ENCODE measurements at regions not wholly inside any gene's neighbourhood (a gene's known extent, or its start where the extent isn't known, plus 50 kb on each side); places are given as distances from the start of the nearest gene placed in this dataset.
A peak's percentile ranks its signal among the peaks of the same experiment; 100 is the strongest.

- Histone ChIP-seq H3K79me1 (ENCODE audit: low read depth, low read length) (no peaks in the 10 kb centered on the region), H3K4ac (ENCODE audit: low read length) (no peak overlapping the region), H2BK120ac (ENCODE audit: low read depth, low read length) (no peak overlapping the region), H3K4me3 (ENCODE audit: low read length in 2 of 2) (no peak overlapping the region), H3K14ac (ENCODE audit: low read length) (no peak overlapping the region), H2BK15ac (ENCODE audit: low read length) (no peak overlapping the region), H3K23ac (ENCODE audit: low read depth, low read length, poor library complexity) (no peak overlapping the region), H3K4me1 (ENCODE audit: control insufficient read depth in 2 of 2, insufficient read depth in 1 of 2, low read depth in 1 of 2, low read length in 2 of 2) (no peaks in the 10 kb centered on the region), H3K27ac (replicated peaks; ENCODE audit: low read length) (no peak overlapping the region), H3K27me3 (ENCODE audit: control insufficient read depth in 3 of 3, insufficient read depth in 3 of 3, low read depth in 1 of 3, low read length in 3 of 3) (no peaks in the 10 kb centered on the region), H2AFZ (ENCODE audit: low read length) (no peak overlapping the region), H2AK5ac (ENCODE audit: low read depth, low read length) (no peak overlapping the region), H3K9ac (ENCODE audit: low read depth, low read length, poor library complexity) (no peak overlapping the region), H3K36me3 (replicated peaks in 1 of 2; ENCODE audit: control insufficient read depth in 2 of 2, insufficient read depth in 2 of 2, low read length in 2 of 2) (no peaks in the 10 kb centered on the region), H4K8ac (ENCODE audit: low read depth, low read length) (no peak overlapping the region), H3K9me3 (replicated peaks in 1 of 2; ENCODE audit: control insufficient read depth in 2 of 2, insufficient read depth in 1 of 2, low read depth in 1 of 2, low read length in 2 of 2) (no peaks in the 10 kb centered on the region), H3K4me2 (ENCODE audit: insufficient read depth, low read length, poor library complexity, severe bottlenecking) (no peak overlapping the region), H2BK5ac (ENCODE audit: low read length) (no peak overlapping the region), H4K91ac (ENCODE audit: low read depth, low read length, poor library complexity) (no peak overlapping the region), H2BK12ac (ENCODE audit: low read length) (no peak overlapping the region), H3K18ac (ENCODE audit: low read length) (no peak overlapping the region)
- no peak for DNase-seq (ENCODE audit: low spot score)
- no CpG with 5 or more reads among the region's 2 CpGs for WGBS, 2 donors (ENCODE audit: extremely low coverage in 2 of 2, insufficient read length in 2 of 2, insufficient replicate concordance in 1 of 2)
Observed at GRCh38 chr3:94323596-94323995, 260.7 kb downstream of the NSUN3 start.

DNA sequence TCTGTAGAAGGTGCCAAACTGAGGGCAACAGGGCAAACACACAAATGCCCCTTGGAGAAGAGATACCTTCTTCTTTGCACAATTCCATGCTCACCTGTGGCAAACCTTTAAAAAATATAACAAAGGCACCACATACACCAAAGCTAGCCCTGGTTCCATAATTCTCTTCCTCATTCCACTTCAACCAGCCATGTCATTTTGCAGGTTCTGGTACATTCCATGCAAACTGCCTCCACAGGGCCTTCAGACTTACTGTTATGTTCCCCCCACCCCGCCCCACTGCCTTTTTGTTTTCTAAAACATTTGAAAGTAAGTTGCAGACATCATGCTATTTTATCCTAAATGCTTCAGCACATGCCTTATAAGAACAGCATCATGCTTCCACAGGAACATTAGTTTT, 269.0 kb downstream of the NSUN3 start:
- Histone ChIP-seq H3K27me3 (ENCODE audit: control insufficient read depth in 3 of 3, insufficient read depth in 3 of 3, low read depth in 1 of 3, low read length in 3 of 3) (no peaks in the 10 kb centered on the region), H2BK12ac (ENCODE audit: low read length) (no peak overlapping the region), H3K4ac (ENCODE audit: low read length) (no peak overlapping the region), H3K4me3 (ENCODE audit: low read length in 2 of 2) (no peak overlapping the region), H4K91ac (ENCODE audit: low read depth, low read length, poor library complexity) (no peak overlapping the region), H3K14ac (ENCODE audit: low read length) (no peak overlapping the region), H2BK120ac (ENCODE audit: low read depth, low read length) (no peak overlapping the region), H3K79me1 (ENCODE audit: low read depth, low read length) (no peaks in the 10 kb centered on the region), H3K4me2 (ENCODE audit: insufficient read depth, low read length, poor library complexity, severe bottlenecking) (no peak overlapping the region), H3K36me3 (replicated peaks in 1 of 2; ENCODE audit: control insufficient read depth in 2 of 2, insufficient read depth in 2 of 2, low read length in 2 of 2) (no peaks in the 10 kb centered on the region), H3K4me1 (ENCODE audit: control insufficient read depth in 2 of 2, insufficient read depth in 1 of 2, low read depth in 1 of 2, low read length in 2 of 2) (no peaks in the 10 kb centered on the region), H4K8ac (ENCODE audit: low read depth, low read length) (no peak overlapping the region), H3K23ac (ENCODE audit: low read depth, low read length, poor library complexity) (no peak overlapping the region), H2BK15ac (ENCODE audit: low read length) (no peak overlapping the region), H2AK5ac (ENCODE audit: low read depth, low read length) (no peak overlapping the region), H2BK5ac (ENCODE audit: low read length) (no peak overlapping the region), H3K18ac (ENCODE audit: low read length) (no peak overlapping the region), H3K9ac (ENCODE audit: low read depth, low read length, poor library complexity) (no peak overlapping the region), H3K9me3 (replicated peaks in 1 of 2; ENCODE audit: control insufficient read depth in 2 of 2, insufficient read depth in 1 of 2, low read depth in 1 of 2, low read length in 2 of 2) (no peaks in the 10 kb centered on the region), H2AFZ (ENCODE audit: low read length) (no peak overlapping the region), H3K27ac (replicated peaks; ENCODE audit: low read length) (no peak overlapping the region)
- no peak for DNase-seq (ENCODE audit: low spot score)
- no CpG with 5 or more reads among the region's 1 CpG for WGBS, 2 donors (ENCODE audit: extremely low coverage in 2 of 2, insufficient read length in 2 of 2, insufficient replicate concordance in 1 of 2)

DNA sequence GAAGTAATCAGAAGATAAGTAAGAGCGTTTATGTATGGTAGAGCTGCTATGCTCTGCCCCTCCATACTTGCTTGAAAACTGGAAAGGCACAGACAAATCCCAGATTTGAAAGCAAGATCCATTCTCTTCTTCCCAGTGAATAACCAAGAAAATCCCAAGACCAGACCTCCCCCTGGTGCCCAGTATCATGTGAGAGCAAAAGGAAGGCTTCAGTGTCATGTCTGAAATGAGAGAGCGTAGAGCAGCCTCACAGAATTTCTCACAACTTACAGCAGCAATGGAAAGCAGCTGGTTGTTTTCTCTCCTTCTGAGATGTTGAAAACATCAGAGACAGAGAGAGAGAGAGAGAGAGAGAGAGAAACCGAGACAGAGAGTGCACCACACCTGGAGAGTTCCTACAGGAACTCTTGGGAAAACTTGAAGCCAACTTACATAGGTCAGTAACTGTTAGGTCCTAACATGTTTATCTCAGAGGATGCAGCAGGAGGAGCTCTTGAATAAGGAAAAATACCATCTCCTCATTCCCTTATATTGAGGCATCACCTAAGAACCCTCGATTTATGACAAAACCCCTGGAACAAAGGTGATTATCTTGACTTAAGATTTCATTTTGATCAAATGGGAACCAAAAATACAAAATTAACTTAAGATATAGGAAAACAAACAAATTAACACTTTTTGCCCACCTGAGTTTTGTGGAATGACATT, 273.3 kb downstream of the NSUN3 start:
- WGBS, 2 donors (ENCODE audit: extremely low coverage in 2 of 2, insufficient read length in 2 of 2, insufficient replicate concordance in 1 of 2), result no CpG with 5 or more reads among the region's 4 CpGs
- no peak overlapping the region for H2AFZ ChIP-seq (ENCODE audit: low read length)
- peak; percentile 43 for DNase-seq (ENCODE audit: low spot score)

GRCh38 chr3:94345101-94345500, 282.2 kb downstream of the NSUN3 start:
- no peaks in the 10 kb centered on the region for H3K4me1 ChIP-seq (ENCODE audit: control insufficient read depth in 2 of 2, insufficient read depth in 1 of 2, low read depth in 1 of 2, low read length in 2 of 2)
- H3K9me3 ChIP-seq (replicated peaks in 1 of 2; ENCODE audit: control insufficient read depth in 2 of 2, insufficient read depth in 1 of 2, low read depth in 1 of 2, low read length in 2 of 2), result peaks cover 0 to 2% of the 10 kb centered on the region in 2 donors
- no peak overlapping the region for H3K23ac ChIP-seq (ENCODE audit: low read depth, low read length, poor library complexity)
- no peak overlapping the region for H3K27ac ChIP-seq (replicated peaks; ENCODE audit: low read length)
- no CpG with 5 or more reads among the region's 13 CpGs for WGBS, 2 donors (ENCODE audit: extremely low coverage in 2 of 2, insufficient read length in 2 of 2, insufficient replicate concordance in 1 of 2)
- no peak overlapping the region for H3K4ac ChIP-seq (ENCODE audit: low read length)
- no peak overlapping the region for H3K4me2 ChIP-seq (ENCODE audit: insufficient read depth, low read length, poor library complexity, severe bottlenecking)
- no peak overlapping the region for H3K4me3 ChIP-seq (ENCODE audit: low read length in 2 of 2)
- no peak overlapping the region for H2BK15ac ChIP-seq (ENCODE audit: low read length)
- no peak overlapping the region for H3K14ac ChIP-seq (ENCODE audit: low read length)
- H3K18ac ChIP-seq (ENCODE audit: low read length), result no peak overlapping the region
- DNase-seq (ENCODE audit: low spot score), result no peak
- no peak overlapping the region for H2AFZ ChIP-seq (ENCODE audit: low read length)
- no peaks in the 10 kb centered on the region for H3K36me3 ChIP-seq (replicated peaks in 1 of 2; ENCODE audit: control insufficient read depth in 2 of 2, insufficient read depth in 2 of 2, low read length in 2 of 2)
- H2BK12ac ChIP-seq (ENCODE audit: low read length), result no peak overlapping the region
- no peaks in the 10 kb centered on the region for H3K27me3 ChIP-seq (ENCODE audit: control insufficient read depth in 3 of 3, insufficient read depth in 3 of 3, low read depth in 1 of 3, low read length in 3 of 3)
- H3K9ac ChIP-seq (ENCODE audit: low read depth, low read length, poor library complexity), result no peak overlapping the region
- H2BK120ac ChIP-seq (ENCODE audit: low read depth, low read length), result no peak overlapping the region
- no peak overlapping the region for H4K8ac ChIP-seq (ENCODE audit: low read depth, low read length)
- H3K79me1 ChIP-seq (ENCODE audit: low read depth, low read length), result no peaks in the 10 kb centered on the region
- no peak overlapping the region for H2AK5ac ChIP-seq (ENCODE audit: low read depth, low read length)
- no peak overlapping the region for H4K91ac ChIP-seq (ENCODE audit: low read depth, low read length, poor library complexity)
- no peak overlapping the region for H2BK5ac ChIP-seq (ENCODE audit: low read length)

More for the DNA sequence above, 273.3 kb downstream of the NSUN3 start:
- Histone ChIP-seq H3K79me1 (ENCODE audit: low read depth, low read length) (no peaks in the 10 kb centered on the region), H3K23ac (ENCODE audit: low read depth, low read length, poor library complexity) (no peak overlapping the region), H4K8ac (ENCODE audit: low read depth, low read length) (no peak overlapping the region), H3K27ac (replicated peaks; ENCODE audit: low read length) (no peak overlapping the region), H3K9ac (ENCODE audit: low read depth, low read length, poor library complexity) (no peak overlapping the region), H3K4me3 (ENCODE audit: low read length in 2 of 2) (no peak overlapping the region), H2BK15ac (ENCODE audit: low read length) (no peak overlapping the region), H3K14ac (ENCODE audit: low read length) (no peak overlapping the region), H4K91ac (ENCODE audit: low read depth, low read length, poor library complexity) (no peak overlapping the region), H3K18ac (ENCODE audit: low read length) (no peak overlapping the region), H3K9me3 (replicated peaks in 1 of 2; ENCODE audit: control insufficient read depth in 2 of 2, insufficient read depth in 1 of 2, low read depth in 1 of 2, low read length in 2 of 2) (no peaks in the 10 kb centered on the region), H3K36me3 (replicated peaks in 1 of 2; ENCODE audit: control insufficient read depth in 2 of 2, insufficient read depth in 2 of 2, low read length in 2 of 2) (no peaks in the 10 kb centered on the region), H2BK120ac (ENCODE audit: low read depth, low read length) (no peak overlapping the region), H2BK5ac (ENCODE audit: low read length) (no peak overlapping the region), H2BK12ac (ENCODE audit: low read length) (no peak overlapping the region), H2AK5ac (ENCODE audit: low read depth, low read length) (no peak overlapping the region), H3K27me3 (ENCODE audit: control insufficient read depth in 3 of 3, insufficient read depth in 3 of 3, low read depth in 1 of 3, low read length in 3 of 3) (no peaks in the 10 kb centered on the region), H3K4me2 (ENCODE audit: insufficient read depth, low read length, poor library complexity, severe bottlenecking) (no peak overlapping the region), H3K4ac (ENCODE audit: low read length) (no peak overlapping the region), H3K4me1 (ENCODE audit: control insufficient read depth in 2 of 2, insufficient read depth in 1 of 2, low read depth in 1 of 2, low read length in 2 of 2) (no peaks in the 10 kb centered on the region)

All from neuronal stem cell (in vitro differentiated cells).